Activated CD4-positive, alpha-beta T cell treated with anti-CD3 and anti-CD28 coated beads, Interleukin-2, amount 50 U/mL, for 4 hours (primary cell): ENCODE measurements at regions not wholly inside any gene's neighbourhood (a gene's known extent, or its start where the extent isn't known, plus 50 kb on each side); places are given as distances from the start of the nearest gene placed in this dataset.

Source experiments
- DNase-seq, 2 experiments: peaks; one replicate each; pipeline ENCODE4 v3.0.0-alpha.2; 2020

GRCh38 chr2:181356526-181357130 lies 100.6 kb upstream of the ITGA4 start:
- DNase-seq = no peak

- DNase-seq = no peak
Measured at GRCh38 chr2:181357979-181358378, 99.2 kb upstream of the ITGA4 start.

- DNase-seq = no peak
Measured at GRCh38 chr2:181362561-181362960, 94.6 kb upstream of the ITGA4 start.

- DNase-seq = no peak
Measured at GRCh38 chr2:181363164-181363563, 94.0 kb upstream of the ITGA4 start.

GRCh38 chr2:181364492-181365170 lies 92.6 kb upstream of the ITGA4 start:
- DNase-seq = no peak

- no peak for DNase-seq
Measured at GRCh38 chr2:181366675-181367175, 90.5 kb upstream of the ITGA4 start.

- no peak for DNase-seq
Measured at GRCh38 chr2:181367411-181367810, 89.8 kb upstream of the ITGA4 start.

- no peak for DNase-seq
Measured at GRCh38 chr2:181367906-181368435, 89.2 kb upstream of the ITGA4 start.

GRCh38 chr2:181370126-181370525 lies 87.1 kb upstream of the ITGA4 start:
- no peak for DNase-seq

- DNase-seq = no peak
Measured at GRCh38 chr2:181371195-181371594, 86.0 kb upstream of the ITGA4 start.

GRCh38 chr2:181371782-181372645 lies 85.2 kb upstream of the ITGA4 start:
- DNase-seq = no peak

GRCh38 chr2:181372646-181373040 lies 84.5 kb upstream of the ITGA4 start:
- no peak for DNase-seq

- DNase-seq = no peak
Measured at GRCh38 chr2:181374781-181375675, 82.2 kb upstream of the ITGA4 start.

GRCh38 chr2:181376442-181376841 lies 80.7 kb upstream of the ITGA4 start:
- no peak for DNase-seq

GRCh38 chr2:181376999-181377398 lies 80.2 kb upstream of the ITGA4 start:
- no peak for DNase-seq

GRCh38 chr2:181378491-181378890 lies 78.7 kb upstream of the ITGA4 start:
- no peak for DNase-seq

GRCh38 chr2:181380581-181380980 lies 76.6 kb upstream of the ITGA4 start:
- DNase-seq = no peak

GRCh38 chr2:181384923-181385322 lies 72.3 kb upstream of the ITGA4 start:
- no peak for DNase-seq

GRCh38 chr2:181389524-181389923 lies 67.7 kb upstream of the ITGA4 start:
- no peak for DNase-seq

- DNase-seq = no peak
Measured at GRCh38 chr2:181393472-181393871, 63.7 kb upstream of the ITGA4 start.

GRCh38 chr2:181394741-181395437 lies 62.3 kb upstream of the ITGA4 start:
- DNase-seq = no peak

- no peak for DNase-seq
Measured at GRCh38 chr2:181395851-181396250, 61.3 kb upstream of the ITGA4 start.
